Omental fat pad (tissue), 3 donors: ENCODE measurements at regions not wholly inside any gene's neighbourhood (a gene's known extent, or its start where the extent isn't known, plus 50 kb on each side); places are given as distances from the start of the nearest gene placed in this dataset.
A peak's percentile ranks its signal among the peaks of the same experiment; 100 is the strongest.

Experiments used
- ATAC-seq: fragments of 150-250 bp; one replicate; pipeline ENCODE4 v1.9.1; 2016; ENCODE audit warnings: mild to moderate bottlenecking, moderate library complexity; ENCODE audit not compliant: low FRiP score
- DNase-seq: peaks from one replicate; pipeline ENCODE4 v3.0.0-alpha.2; 2019; ENCODE audit warnings: low spot score
- TF ChIP-seq, protein P1 (sequence below), 3 donors: fragments of 450-650 bp; IDR thresholded peaks; one replicate each; pipeline ENCODE4 v1.5.1; 2016 to 2017; ENCODE audit warnings: antibody characterized with exemption in 3 of 3, mild to moderate bottlenecking in 3 of 3, moderate library complexity in 2 of 3

DNA sequence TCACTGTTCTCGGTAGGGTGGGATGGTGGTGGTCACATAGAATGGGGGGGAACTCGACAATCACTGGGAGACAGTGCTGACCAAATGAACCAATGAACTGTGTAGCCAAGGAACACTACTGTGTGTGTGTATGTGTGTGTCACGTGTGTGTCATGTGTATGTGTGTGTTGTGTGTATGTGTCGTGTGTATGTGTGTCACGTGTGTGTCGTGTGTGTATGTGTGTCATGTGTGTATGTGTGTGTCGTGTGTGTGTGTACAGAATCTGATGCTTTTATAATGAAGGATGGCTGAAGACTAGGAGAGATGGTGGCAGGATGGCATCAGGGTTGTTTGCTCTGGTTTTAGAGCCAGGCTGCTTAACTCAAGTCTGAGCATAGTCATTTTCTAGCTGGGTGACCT lies 99.1 kb upstream of the DUSP22 start:
- TF ChIP-seq, protein P1, sequence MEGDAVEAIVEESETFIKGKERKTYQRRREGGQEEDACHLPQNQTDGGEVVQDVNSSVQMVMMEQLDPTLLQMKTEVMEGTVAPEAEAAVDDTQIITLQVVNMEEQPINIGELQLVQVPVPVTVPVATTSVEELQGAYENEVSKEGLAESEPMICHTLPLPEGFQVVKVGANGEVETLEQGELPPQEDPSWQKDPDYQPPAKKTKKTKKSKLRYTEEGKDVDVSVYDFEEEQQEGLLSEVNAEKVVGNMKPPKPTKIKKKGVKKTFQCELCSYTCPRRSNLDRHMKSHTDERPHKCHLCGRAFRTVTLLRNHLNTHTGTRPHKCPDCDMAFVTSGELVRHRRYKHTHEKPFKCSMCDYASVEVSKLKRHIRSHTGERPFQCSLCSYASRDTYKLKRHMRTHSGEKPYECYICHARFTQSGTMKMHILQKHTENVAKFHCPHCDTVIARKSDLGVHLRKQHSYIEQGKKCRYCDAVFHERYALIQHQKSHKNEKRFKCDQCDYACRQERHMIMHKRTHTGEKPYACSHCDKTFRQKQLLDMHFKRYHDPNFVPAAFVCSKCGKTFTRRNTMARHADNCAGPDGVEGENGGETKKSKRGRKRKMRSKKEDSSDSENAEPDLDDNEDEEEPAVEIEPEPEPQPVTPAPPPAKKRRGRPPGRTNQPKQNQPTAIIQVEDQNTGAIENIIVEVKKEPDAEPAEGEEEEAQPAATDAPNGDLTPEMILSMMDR (IDR thresholded peaks at IDR 0.05): no peak
- ATAC-seq: no peak
- no peak for DNase-seq

DNA sequence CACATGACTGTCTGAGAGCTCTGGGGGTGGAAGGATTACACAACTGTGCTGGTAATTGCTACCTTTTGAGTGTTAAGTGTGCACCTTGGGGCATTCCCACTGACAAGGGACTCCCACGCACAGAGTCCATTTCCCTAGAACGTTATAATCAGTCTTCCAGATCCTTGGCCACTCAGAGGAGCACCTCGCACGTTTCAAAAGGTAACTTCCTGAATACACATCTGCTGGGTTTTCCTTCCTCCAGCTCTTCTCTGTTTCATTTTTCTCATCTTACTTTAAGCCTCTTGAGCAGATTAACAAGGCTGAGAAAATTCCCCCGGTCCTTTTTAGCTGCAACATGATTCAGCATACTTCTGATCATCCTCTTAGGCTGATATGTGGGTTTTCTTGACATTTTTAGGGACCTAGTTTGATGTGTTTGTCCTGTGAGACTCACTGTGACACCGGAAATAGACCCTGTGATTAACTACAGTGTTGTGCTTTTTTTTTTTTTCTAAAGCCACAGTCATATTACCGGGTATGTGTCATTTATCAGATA lies 98.4 kb upstream of the DUSP22 start:
- ATAC-seq (no peak), DNase-seq (no peak)
- TF ChIP-seq, protein P1 (IDR thresholded peaks at IDR 0.05): no peak

DNA sequence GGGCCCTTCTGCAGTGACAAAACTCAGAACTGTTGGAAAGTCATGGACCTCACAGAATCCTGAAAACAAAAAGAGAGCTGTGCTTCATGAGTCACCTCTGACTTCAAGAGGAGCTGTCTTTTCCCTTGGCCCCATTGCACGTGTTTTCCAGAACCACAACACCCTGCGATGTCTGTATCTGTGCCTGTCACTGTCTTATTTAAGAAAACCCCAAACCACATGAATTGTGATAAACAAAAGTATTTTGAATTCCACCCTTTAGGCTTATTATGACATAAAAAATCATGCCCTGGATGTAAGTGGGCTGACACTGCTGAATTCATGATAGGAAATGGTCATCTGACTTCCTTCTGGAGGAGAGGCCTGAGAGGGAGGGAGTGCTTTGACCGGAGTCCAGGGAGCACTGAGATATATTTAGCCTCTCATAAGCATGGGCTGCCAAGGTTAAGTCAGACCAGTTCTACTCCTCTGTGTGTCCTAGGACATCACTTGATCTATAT lies 96.4 kb upstream of the DUSP22 start:
- TF ChIP-seq, protein P1 (IDR thresholded peaks at IDR 0.05): no peak
- peak; percentile 59 for ATAC-seq
- DNase-seq: no peak

DNA sequence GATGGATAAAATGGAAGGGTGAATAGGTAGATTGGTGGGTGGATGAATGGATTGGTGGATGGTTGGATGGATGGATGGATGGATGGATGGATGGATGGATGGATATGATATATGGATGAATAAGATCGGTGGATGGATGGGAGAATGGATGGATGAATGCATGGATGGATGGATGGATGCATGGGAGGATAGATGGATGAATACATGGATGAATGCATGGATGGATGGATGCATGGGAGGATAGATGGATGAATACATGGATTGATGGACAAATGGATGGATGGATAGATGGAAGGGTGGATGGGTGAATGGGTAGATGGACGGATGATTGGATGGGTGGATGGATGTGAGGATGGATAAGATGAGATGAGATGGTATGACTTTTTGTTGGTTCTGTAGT lies 95.7 kb upstream of the DUSP22 start:
- no peak for ATAC-seq
- DNase-seq: no peak
- TF ChIP-seq, protein P1 (IDR thresholded peaks at IDR 0.05): no peak

DNA sequence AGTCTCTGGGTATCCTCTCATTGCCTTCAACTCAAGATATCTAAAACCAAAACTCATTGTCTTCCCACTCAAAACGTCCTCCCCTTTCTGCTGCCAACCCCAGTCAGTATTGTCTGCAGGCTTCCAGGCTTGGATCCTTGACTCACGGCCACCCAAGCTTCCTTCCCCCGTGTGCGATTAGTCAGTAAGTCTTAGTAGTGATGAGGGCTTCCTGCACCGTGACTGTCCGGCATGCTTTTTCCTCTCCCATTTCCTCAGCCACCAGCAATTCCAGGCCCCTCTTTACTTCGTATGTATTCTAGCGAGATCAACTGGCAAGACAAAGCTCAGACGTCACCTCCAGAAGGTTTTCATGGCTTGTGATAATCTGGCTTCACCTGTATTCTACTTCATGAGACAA lies 88.6 kb upstream of the DUSP22 start:
- ATAC-seq (no peak), DNase-seq (no peak)
- TF ChIP-seq, protein P1 (IDR thresholded peaks at IDR 0.05): no peak

DNA sequence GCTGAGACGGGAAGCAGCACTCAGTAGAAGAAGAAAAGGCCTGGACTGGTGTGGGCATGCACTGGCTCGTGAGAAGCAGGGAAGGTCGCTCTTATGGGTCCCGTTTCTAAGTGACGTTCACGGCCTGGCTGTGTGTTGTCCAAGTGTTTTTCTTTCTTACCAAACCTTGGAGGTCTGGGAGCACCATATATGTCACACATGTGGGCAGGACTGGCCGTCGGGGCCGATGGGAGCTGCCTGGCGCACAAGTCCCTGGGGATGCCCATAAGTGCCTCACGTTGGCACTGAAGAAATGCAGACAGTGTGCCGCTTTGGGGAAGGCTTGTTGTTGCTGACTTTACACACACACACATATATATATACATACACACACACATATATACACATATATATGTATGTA lies 86.0 kb upstream of the DUSP22 start:
- ATAC-seq: no peak
- DNase-seq: no peak
- TF ChIP-seq, protein P1 (IDR thresholded peaks at IDR 0.05): no peak

DNA sequence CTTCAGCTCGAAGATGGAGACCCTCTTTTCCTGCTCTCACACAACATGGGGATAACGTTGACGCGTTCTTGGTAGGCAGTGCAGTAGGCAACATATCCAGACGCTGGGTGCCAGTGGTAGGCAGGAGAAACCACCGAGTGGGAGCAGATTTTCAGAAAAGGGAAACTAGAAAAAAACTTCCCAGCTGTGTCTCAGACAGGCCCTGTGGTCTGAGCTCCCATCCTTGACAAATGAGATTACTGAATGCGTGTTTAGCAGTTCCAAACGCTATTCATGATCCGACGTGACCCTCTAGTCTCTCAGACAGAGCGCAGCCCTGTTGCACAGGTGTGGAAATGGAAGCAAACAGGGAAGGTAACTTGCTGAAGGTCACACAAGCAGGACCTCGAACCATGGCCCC lies 83.9 kb upstream of the DUSP22 start:
- ATAC-seq (no peak), DNase-seq (no peak)
- TF ChIP-seq, protein P1 (IDR thresholded peaks at IDR 0.05): no peak
